ENCODE measurements at regions not wholly inside any gene's neighbourhood (a gene's known extent, or its start where the extent isn't known, plus 50 kb on each side); places are given as distances from the start of the nearest gene placed in this dataset.
"Not testable (repeated sequence)": the region's sequence is repeated elsewhere in the genome, so short reads cannot be mapped to it uniquely, and the experiment has no call there.

GRCh38 chr4:44965435-44966095, 239.2 kb upstream of the GNPDA2 start:
- peaks cover 0 to 21% of the 10 kb centered on the region in 2 donors for H3K9me3 ChIP-seq
- H3K27me3 ChIP-seq = no peaks in the 10 kb centered on the region
- H3K4me3 ChIP-seq = no peak overlapping the region
- no peak for TF ChIP-seq CTCF (IDR thresholded peaks at IDR 0.05)
- no peak for DNase-seq (ENCODE audit: low spot score)
- no peaks in the 10 kb centered on the region for H3K36me3 ChIP-seq
- no peak overlapping the region for H3K27ac ChIP-seq
- H3K4me1 ChIP-seq = no peaks in the 10 kb centered on the region

GRCh38 chr4:44964086-44964485, 237.7 kb upstream of the GNPDA2 start:
- not testable (repeated sequence) for H3K27ac ChIP-seq; H3K27me3 ChIP-seq; DNase-seq (ENCODE audit: low spot score); H3K4me1 ChIP-seq; H3K36me3 ChIP-seq; H3K4me3 ChIP-seq
- peaks cover 0 to 30% of the 10 kb centered on the region in 2 donors for H3K9me3 ChIP-seq

GRCh38 chr4:44961001-44961755, 234.8 kb upstream of the GNPDA2 start:
- Histone ChIP-seq H3K36me3 (no peaks in the 10 kb centered on the region), H3K4me3 (no peak overlapping the region), H3K4me1 (no peaks in the 10 kb centered on the region), H3K9me3 (peaks cover 0 to 30% of the 10 kb centered on the region in 2 donors), H3K27ac (no peak overlapping the region), H3K27me3 (no peaks in the 10 kb centered on the region)
- TF ChIP-seq CTCF (IDR thresholded peaks at IDR 0.05) = no peak
- DNase-seq (ENCODE audit: low spot score) = no peak

- Histone ChIP-seq H3K4me1 (no peaks in the 10 kb centered on the region), H3K4me3 (no peak overlapping the region), H3K27me3 (no peaks in the 10 kb centered on the region), H3K36me3 (no peaks in the 10 kb centered on the region), H3K27ac (no peak overlapping the region), H3K9me3 (no peaks in the 10 kb centered on the region)
- DNase-seq (ENCODE audit: low spot score) = no peak
- TF ChIP-seq CTCF (IDR thresholded peaks at IDR 0.05) = no peak
Measured at GRCh38 chr4:44931720-44932119, 205.4 kb upstream of the GNPDA2 start.

GRCh38 chr4:44928785-44929184, 202.4 kb upstream of the GNPDA2 start:
- Histone ChIP-seq H3K4me3 (no peak overlapping the region), H3K27ac (no peak overlapping the region), H3K9me3 (no peaks in the 10 kb centered on the region), H3K36me3 (no peaks in the 10 kb centered on the region), H3K27me3 (no peaks in the 10 kb centered on the region), H3K4me1 (no peaks in the 10 kb centered on the region)
- TF ChIP-seq CTCF (IDR thresholded peaks at IDR 0.05) = no peak
- no peak for DNase-seq (ENCODE audit: low spot score)

- Histone ChIP-seq H3K27ac (no peak overlapping the region), H3K9me3 (no peaks in the 10 kb centered on the region), H3K4me3 (no peak overlapping the region), H3K36me3 (no peaks in the 10 kb centered on the region), H3K27me3 (no peaks in the 10 kb centered on the region), H3K4me1 (no peaks in the 10 kb centered on the region)
- no peak for DNase-seq (ENCODE audit: low spot score)
- peak in 1 of 2 donors; percentile 66 for TF ChIP-seq CTCF (IDR thresholded peaks at IDR 0.05)
Measured at GRCh38 chr4:44927399-44928380, 201.3 kb upstream of the GNPDA2 start.
